H9 (cell line): ENCODE measurements at regions not wholly inside any gene's neighbourhood (a gene's known extent, or its start where the extent isn't known, plus 50 kb on each side); places are given as distances from the start of the nearest gene placed in this dataset.

Experiments
- DNase-seq: peaks from one replicate; pipeline ENCODE4 v3.0.0-alpha.2; 2017
- H2AFZ ChIP-seq: one replicate; pipeline ENCODE4 v1.6.1; 2013; ENCODE audit warnings: mild to moderate bottlenecking, low read length, control low read depth, moderate library complexity
- H2AK5ac ChIP-seq: 2 replicates; pipeline ENCODE4 v1.6.1; 2013; ENCODE audit warnings: low read length, control low read depth, mixed read lengths; ENCODE audit not compliant: insufficient read length
- H2BK120ac ChIP-seq: one replicate; pipeline ENCODE4 v1.6.1; 2013; ENCODE audit warnings: low read depth, mild to moderate bottlenecking, low read length, control low read depth, inconsistent platforms; ENCODE audit not compliant: poor library complexity, severe bottlenecking
- H2BK12ac ChIP-seq: 2 replicates; pipeline ENCODE4 v1.6.1; 2013; ENCODE audit warnings: low read length, control low read depth, mixed read lengths, low read depth; ENCODE audit not compliant: insufficient read length
- H2BK15ac ChIP-seq: 2 replicates; pipeline ENCODE4 v1.6.1; 2013; ENCODE audit warnings: low read depth, low read length, control low read depth
- H2BK20ac ChIP-seq: one replicate; pipeline ENCODE4 v1.6.1; 2013; ENCODE audit warnings: low read depth, mild to moderate bottlenecking, low read length, control low read depth, inconsistent platforms; ENCODE audit not compliant: poor library complexity, severe bottlenecking
- H2BK5ac ChIP-seq: 2 replicates; pipeline ENCODE4 v1.6.1; 2013; ENCODE audit warnings: low read length, control low read depth, mixed read lengths; ENCODE audit not compliant: insufficient read length
- H3K14ac ChIP-seq: 2 replicates; pipeline ENCODE4 v1.6.1; 2013; ENCODE audit warnings: low read length, control low read depth; ENCODE audit not compliant: insufficient read depth
- H3K18ac ChIP-seq: 2 replicates; pipeline ENCODE4 v1.6.1; 2013; ENCODE audit warnings: low read depth, mild to moderate bottlenecking, mixed read lengths, low read length, control low read depth; ENCODE audit not compliant: insufficient read length
- H3K23ac ChIP-seq: 2 replicates; pipeline ENCODE4 v1.6.1; 2013; ENCODE audit warnings: low read length, control low read depth, mixed read lengths, low read depth; ENCODE audit not compliant: insufficient read length
- H3K23me2 ChIP-seq: 2 replicates; pipeline ENCODE4 v1.6.1; 2013; ENCODE audit warnings: low read depth, mild to moderate bottlenecking, mixed read lengths, low read length, control low read depth; ENCODE audit not compliant: insufficient read length, poor library complexity, severe bottlenecking
- H3K27ac ChIP-seq: 2 replicates; pipeline ENCODE4 v1.5.1; 2013; ENCODE audit warnings: low read length, control low read depth, mixed read lengths, low read depth; ENCODE audit not compliant: insufficient read length
- H3K27me3 ChIP-seq: 2 replicates; pipeline ENCODE4 v1.6.1; 2013; ENCODE audit warnings: low read length, control low read depth, inconsistent platforms; ENCODE audit not compliant: insufficient read depth
- H3K4ac ChIP-seq: 2 replicates; pipeline ENCODE4 v1.6.1; 2013; ENCODE audit warnings: low read depth, mild to moderate bottlenecking, control low read depth, inconsistent platforms, low read length, moderate library complexity
- H3K4me1 ChIP-seq: 2 replicates; pipeline ENCODE4 v1.6.1; 2013; ENCODE audit warnings: low read length, control low read depth, inconsistent platforms; ENCODE audit not compliant: insufficient read depth
- H3K4me2 ChIP-seq: 2 replicates; pipeline ENCODE4 v1.6.1; 2013; ENCODE audit warnings: low read length, control low read depth, mixed read lengths; ENCODE audit not compliant: insufficient read length, insufficient read depth
- H3K56ac ChIP-seq: 2 replicates; pipeline ENCODE4 v1.6.1; 2013; ENCODE audit warnings: low read depth, mild to moderate bottlenecking, mixed read lengths, low read length, control low read depth; ENCODE audit not compliant: insufficient read length
- H3K79me1 ChIP-seq: 2 replicates; pipeline ENCODE4 v1.6.1; 2013; ENCODE audit warnings: low read depth, mild to moderate bottlenecking, moderate library complexity, low read length, control low read depth, inconsistent platforms; ENCODE audit not compliant: insufficient read depth, poor library complexity, severe bottlenecking
- H3K79me2 ChIP-seq: 2 replicates; pipeline ENCODE4 v1.6.1; 2013; ENCODE audit warnings: low read length, control low read depth, inconsistent platforms; ENCODE audit not compliant: insufficient read depth
- H3K9ac ChIP-seq: 2 replicates; pipeline ENCODE4 v1.6.1; 2013; ENCODE audit warnings: low read length, control low read depth, mixed read lengths; ENCODE audit not compliant: insufficient read length; ENCODE audit errors: extremely low read depth
- H3K9me3 ChIP-seq: one replicate; pipeline ENCODE4 v1.6.1; 2013; ENCODE audit warnings: low read depth, low read length, inconsistent platforms; ENCODE audit not compliant: control insufficient read depth
- H3T11ph ChIP-seq: one replicate; pipeline ENCODE4 v1.6.1; 2013; ENCODE audit warnings: mild to moderate bottlenecking, low read length, control low read depth, inconsistent platforms
- H4K20me1 ChIP-seq: one replicate; pipeline ENCODE4 v1.6.1; 2013; ENCODE audit not compliant: control insufficient read depth, insufficient read length, insufficient read depth
- H4K5ac ChIP-seq: 2 replicates; pipeline ENCODE4 v1.6.1; 2013; ENCODE audit warnings: low read depth, mild to moderate bottlenecking, mixed read lengths, low read length, control low read depth; ENCODE audit not compliant: insufficient read length
- H4K8ac ChIP-seq: replicated peaks from 2 replicates; pipeline ENCODE4 v1.6.1; 2013; ENCODE audit warnings: low read length, control low read depth, mixed read lengths, low read depth; ENCODE audit not compliant: insufficient read length
- H4K91ac ChIP-seq: 2 replicates; pipeline ENCODE4 v1.6.1; 2013; ENCODE audit warnings: low read depth, mild to moderate bottlenecking, moderate library complexity, mixed read lengths, low read length, control low read depth; ENCODE audit not compliant: insufficient read length
- H3K27ac Mint-ChIP-seq, 3 experiments: 2 replicates in 2 of 3; 3 replicates in 1 of 3; pipeline ENCODE4 v1.8.0; 2020 to 2021; ENCODE audit warnings: mixed read lengths in 3 of 3, mild to moderate bottlenecking in 1 of 3, moderate library complexity in 1 of 3
- H3K27me3 Mint-ChIP-seq: 2 replicates; pipeline ENCODE4 v1.8.0; 2021; ENCODE audit warnings: low read depth, mild to moderate bottlenecking, moderate library complexity, mixed read lengths
- H3K36me3 Mint-ChIP-seq, 3 experiments: 2 replicates in 2 of 3; 3 replicates in 1 of 3; pipeline ENCODE4 v1.8.0; 2020 to 2021; ENCODE audit warnings: low read depth in 3 of 3, mixed read lengths in 3 of 3; ENCODE audit not compliant: insufficient read depth in 1 of 3
- H3K4me1 Mint-ChIP-seq, 2 experiments: 2 replicates each; pipeline ENCODE4 v1.8.0; 2020; ENCODE audit warnings: mixed read lengths in 2 of 2
- H3K4me3 Mint-ChIP-seq, 2 experiments: 2 replicates in 1 of 2; 3 replicates in 1 of 2; pipeline ENCODE4 v1.8.0; 2020 to 2021; ENCODE audit warnings: mild to moderate bottlenecking in 2 of 2, mixed read lengths in 2 of 2, moderate library complexity in 1 of 2
- H3K9me3 Mint-ChIP-seq, 2 experiments: 2 replicates in 1 of 2; 3 replicates in 1 of 2; pipeline ENCODE4 v1.8.0; 2020; ENCODE audit warnings: mild to moderate bottlenecking in 2 of 2, mixed read lengths in 2 of 2, moderate library complexity in 1 of 2
- CTCF ChIP-seq: fragments of 200-600 bp; sonication (generic); conservative IDR thresholded peaks from 3 replicates; pipeline ENCODE4 v1.8.0; 2021; ENCODE audit warnings: antibody characterized with exemption, mild to moderate bottlenecking
- WGBS: extraction: QIAGEN DNeasy Blood & Tissue Kit; methylation state at CpG from one replicate; pipeline ENCODE4 v1.1.7; 2013; ENCODE audit warnings: missing lambda C conversion rate, low lambda C conversion rate, mixed read lengths; ENCODE audit not compliant: insufficient read length; ENCODE audit errors: extremely low coverage; 5-methylcytosine and 5-hydroxymethylcytosine counted together

DNA sequence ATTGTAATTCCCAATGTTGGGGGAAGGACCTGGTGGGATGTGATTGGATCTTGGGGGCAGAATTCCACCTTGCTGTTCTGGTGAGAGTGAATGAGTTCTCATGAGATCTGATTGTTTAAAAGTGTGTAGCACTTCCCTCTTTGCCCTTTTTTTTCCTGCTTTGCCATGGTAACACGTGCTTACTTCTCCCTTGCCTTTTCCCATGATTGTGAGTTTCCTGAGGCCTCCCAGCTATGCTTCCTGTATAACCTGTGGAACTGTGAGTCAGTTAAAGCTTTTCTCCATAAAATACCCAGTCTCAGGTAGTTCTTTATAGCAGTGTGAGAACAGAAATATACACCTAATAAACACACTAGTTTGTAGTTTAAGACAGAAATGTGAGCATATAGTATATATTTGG, 166.8 kb upstream of the MAGI2 start:
- H3K27ac Mint-ChIP-seq, result no peak overlapping the region
- H2AFZ ChIP-seq, result no peak overlapping the region
- no peak overlapping the region for H2BK12ac ChIP-seq
- no peak overlapping the region for H3K9ac ChIP-seq
- H3T11ph ChIP-seq, result no peak overlapping the region
- no peak overlapping the region for H2BK5ac ChIP-seq
- H3K4me3 Mint-ChIP-seq, result no peak overlapping the region
- H2BK15ac ChIP-seq, result no peak overlapping the region
- H3K27me3 ChIP-seq, result no peaks in the 10 kb centered on the region
- H3K4me2 ChIP-seq, result no peak overlapping the region
- H4K91ac ChIP-seq, result no peak overlapping the region
- no peak overlapping the region for H3K27ac ChIP-seq
- H3K27me3 Mint-ChIP-seq, result no peaks in the 10 kb centered on the region; the same call in 1 of the 2 replicates
- no peak overlapping the region for H3K18ac ChIP-seq
- no peak overlapping the region for H3K23ac ChIP-seq
- H3K9me3 ChIP-seq, result no peaks in the 10 kb centered on the region
- TF ChIP-seq CTCF, result no peak
- H3K14ac ChIP-seq, result no peak overlapping the region
- H2AK5ac ChIP-seq, result no peak overlapping the region
- no peak overlapping the region for H2BK20ac ChIP-seq
- H3K79me1 ChIP-seq, result no peaks in the 10 kb centered on the region
- DNase-seq, result no peak
- H4K5ac ChIP-seq, result no peak overlapping the region
- no peaks in the 10 kb centered on the region for H4K20me1 ChIP-seq
- H3K9me3 Mint-ChIP-seq, result peaks cover 3 to 6% of the 10 kb centered on the region in 2 experiments; a peak in 3 of 5 replicates
- no CpG with 5 or more reads among the region's 1 CpG for WGBS
- H3K4me1 ChIP-seq, result no peaks in the 10 kb centered on the region
- H3K56ac ChIP-seq, result no peak overlapping the region
- no peak overlapping the region for H3K4ac ChIP-seq
- no peak overlapping the region for H2BK120ac ChIP-seq
- no peak overlapping the region for H4K8ac ChIP-seq
- H3K79me2 ChIP-seq, result no peaks in the 10 kb centered on the region
- H3K36me3 Mint-ChIP-seq, result peaks cover 0 to 7% (median 1%) of the 10 kb centered on the region in 3 experiments; a peak in 2 of 7 replicates
- H3K4me1 Mint-ChIP-seq, result peaks cover 0 to 4% of the 10 kb centered on the region in 2 experiments; a peak in 3 of 4 replicates
- no peaks in the 10 kb centered on the region for H3K23me2 ChIP-seq
